Stimulated activated CD4-positive, alpha-beta T cell treated with anti-CD3 and anti-CD28 coated beads, TNF-alpha, amount 100 ng/mL, for 24 hours (primary cell): ENCODE measurements at regions not wholly inside any gene's neighbourhood (a gene's known extent, or its start where the extent isn't known, plus 50 kb on each side); places are given as distances from the start of the nearest gene placed in this dataset.

ENCODE experiments used
- DNase-seq, 3 experiments: peaks; one replicate each; pipeline ENCODE4 v3.0.0-alpha.2; 2020; ENCODE audit warnings: low read depth in 3 of 3

DNA sequence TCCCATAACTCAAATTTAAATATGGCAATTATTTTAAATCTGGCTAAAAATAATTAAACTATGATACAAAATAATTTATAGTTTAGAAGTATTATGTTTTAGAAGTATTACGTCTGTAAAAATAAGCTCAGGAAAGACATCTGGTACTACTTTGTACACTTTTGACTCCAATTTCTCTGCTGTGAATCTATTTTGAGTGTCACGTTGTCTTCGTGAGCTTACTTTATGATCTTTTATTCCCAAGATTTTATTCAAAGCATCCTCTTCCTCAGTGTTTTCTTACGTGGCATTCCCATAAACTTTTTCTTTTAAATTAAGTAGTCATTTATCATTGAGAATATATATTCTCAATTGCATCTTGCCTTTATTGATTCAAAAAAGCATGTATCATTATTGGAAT is 223.3 kb upstream of the KCNJ16 start:
- no peak for DNase-seq

DNA sequence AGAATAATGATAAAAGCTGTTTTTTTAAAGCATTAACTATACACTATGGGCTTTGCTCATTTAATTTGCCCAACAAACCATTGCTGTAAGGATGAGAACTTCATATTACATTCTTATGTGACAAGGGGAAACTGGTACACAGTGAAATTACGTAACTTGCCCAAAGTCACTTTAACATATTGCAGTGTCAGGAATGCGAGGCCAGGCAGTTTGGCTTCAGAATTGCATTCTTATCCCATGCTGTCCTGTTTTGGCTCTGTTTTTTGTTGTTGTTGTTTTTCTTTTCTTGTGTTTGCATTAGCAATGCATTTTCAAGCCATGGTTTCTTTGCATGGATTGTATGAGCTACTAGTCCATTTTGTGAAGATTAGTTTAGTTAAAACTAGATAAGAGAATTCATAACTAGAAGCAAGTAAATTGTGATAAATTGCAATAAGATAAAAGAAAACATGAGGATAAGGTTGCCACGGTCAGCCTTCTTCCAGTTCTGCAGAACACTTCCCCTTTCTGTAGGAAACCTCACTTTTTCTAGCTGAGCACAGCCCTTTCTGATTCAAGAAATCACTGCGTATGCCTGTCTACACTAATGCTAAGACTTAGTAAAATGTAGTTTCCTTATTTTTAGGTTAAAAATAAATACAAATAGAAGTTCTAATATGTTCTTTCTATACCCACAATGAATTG is 221.3 kb upstream of the KCNJ16 start:
- DNase-seq, result no peak

DNA sequence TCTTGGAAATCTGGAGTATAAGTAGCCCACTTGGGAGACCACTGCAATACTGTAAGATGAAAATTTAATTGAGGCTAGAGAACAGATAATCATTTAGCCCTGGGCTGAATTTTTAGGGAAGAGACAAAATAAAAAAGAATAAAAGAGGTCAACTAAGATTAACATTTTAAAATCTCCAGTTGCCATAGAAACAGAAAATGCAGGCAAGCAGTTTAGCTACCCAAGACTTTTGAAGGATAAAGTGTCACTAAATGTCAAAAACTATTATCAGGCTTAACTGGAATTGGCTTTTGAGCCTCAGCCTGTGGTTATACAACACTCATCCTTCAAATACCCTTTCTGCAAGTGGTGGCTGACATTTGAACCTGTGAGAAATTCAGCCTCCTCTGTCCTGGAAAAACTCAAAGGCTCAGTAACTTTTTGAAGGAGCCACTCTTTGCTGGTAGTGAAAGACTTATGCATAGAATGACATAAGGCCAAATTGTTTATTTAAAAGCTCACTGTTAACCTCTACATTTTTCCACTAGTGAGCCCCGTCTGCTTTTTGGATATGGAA is 220.7 kb upstream of the KCNJ16 start:
- DNase-seq, result no peak

DNA sequence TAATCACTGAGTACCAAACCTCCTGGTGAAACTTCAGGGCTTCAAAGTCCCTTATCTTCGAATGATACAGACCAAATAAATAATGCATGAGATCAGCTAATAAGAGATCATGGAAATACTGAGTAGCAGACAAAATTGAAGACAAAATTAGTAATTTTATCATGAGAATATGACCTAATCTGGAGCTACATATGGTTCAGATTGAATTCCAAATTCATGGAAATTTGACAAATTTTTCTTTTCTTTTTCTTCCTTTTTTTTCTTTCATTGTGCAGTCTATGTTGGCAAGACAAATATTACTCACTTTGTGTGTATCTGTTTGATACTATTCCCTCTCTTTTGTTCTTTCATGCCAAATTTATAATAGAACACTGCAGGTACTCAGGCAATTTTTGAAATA is 218.1 kb upstream of the KCNJ16 start:
- DNase-seq, result no peak

DNA sequence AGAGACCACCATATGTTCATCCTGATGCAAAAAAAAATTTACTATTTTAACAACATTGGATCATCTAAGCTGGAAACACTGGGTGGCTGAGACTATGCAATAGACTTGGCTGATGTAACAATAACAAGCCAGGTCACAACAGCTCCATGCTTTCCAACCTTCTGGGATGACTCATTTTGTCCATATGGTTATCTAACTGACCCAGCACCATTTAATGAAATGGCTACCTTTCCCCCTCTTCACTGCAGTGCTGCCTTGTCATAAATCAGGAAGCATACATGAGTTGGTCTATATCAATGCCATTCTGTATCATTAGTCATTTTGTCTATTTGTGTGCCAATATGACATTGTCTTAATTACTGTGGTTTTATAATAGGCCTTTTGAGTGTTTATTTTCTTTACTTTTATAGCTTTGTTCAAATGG is 217.6 kb upstream of the KCNJ16 start:
- DNase-seq, result no peak

DNA sequence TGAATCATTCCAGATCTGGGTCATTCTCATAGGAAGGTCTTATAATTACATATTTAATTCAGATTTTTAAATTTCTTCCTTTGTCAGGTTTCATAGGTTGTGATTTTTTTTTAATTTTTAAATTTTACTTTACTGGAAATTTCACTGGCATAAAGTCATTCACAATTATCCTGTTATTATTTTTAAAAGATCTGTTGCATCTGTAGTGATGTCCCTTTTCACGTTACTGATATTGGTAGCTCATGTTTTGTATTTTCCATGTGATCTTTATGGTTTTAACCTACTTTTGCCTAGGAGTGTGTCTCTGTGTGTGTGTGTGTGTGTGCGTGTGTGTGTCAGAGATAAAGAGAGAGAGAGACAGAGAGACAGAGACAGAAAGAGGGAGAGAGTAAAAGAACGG is 216.6 kb upstream of the KCNJ16 start:
- DNase-seq, result no peak

DNA sequence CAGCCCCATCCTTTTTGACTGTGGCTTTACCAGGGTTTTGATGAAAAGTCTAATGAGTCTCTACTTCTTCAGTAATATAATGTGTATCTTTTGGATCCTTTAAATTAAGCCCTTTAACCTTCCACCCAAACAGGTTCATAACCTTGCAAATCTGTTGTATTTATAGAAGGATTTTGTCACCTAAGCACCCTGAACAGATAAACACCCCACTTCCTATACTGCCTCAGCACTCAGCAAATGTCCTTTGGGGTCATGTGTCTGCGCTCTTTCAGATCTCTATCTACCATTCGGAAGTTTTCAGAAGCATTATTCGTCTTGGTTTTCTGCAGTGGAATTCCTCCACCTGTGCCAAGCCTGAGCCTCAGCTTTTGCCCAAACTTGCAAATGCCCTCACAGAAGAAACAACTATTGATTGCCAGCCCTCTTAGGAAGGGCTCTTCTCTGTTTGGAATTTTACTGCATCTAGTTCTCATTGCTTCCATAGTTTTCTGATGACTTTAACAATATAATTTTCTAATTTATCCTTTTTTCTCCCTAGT is 214.8 kb upstream of the KCNJ16 start:
- no peak for DNase-seq

DNA sequence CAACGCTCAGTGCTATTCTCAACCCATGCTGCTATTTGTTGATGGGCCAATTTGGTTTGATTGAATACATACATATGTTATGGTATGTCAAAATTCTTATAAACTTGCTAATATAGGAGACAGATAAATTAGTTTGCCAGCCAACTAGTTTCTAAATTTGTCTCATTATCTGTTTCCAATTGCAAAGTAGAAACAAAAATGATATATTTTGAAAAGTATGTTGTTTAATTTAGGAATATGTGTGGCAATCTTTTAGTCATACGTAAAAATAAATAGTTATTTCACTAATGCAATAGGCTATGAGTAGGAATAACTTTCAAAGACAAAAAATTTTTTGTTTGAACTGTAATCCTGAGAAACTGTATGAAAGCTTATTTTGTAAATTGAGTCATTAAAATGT is 210.6 kb upstream of the KCNJ16 start:
- DNase-seq, result no peak

DNA sequence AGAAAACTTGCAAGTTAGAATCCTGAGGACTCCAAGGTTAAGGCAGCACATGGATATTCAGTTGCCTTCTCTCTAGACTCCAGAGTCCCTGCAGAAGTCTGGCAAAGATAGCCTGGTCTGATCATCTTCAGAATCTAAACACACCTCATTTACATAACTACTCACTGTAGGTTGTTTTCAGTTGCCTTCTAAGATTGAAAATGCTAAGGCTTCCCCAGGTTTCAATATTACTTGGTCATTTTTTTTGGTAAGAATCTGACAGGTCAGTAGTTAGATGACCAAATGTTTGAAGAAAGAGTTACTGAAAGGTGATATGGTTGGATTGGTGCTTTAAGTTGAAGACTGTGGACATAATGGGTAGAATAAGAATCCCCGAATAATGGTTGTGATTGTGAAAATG is 205.4 kb upstream of the KCNJ16 start:
- DNase-seq, result no peak

DNA sequence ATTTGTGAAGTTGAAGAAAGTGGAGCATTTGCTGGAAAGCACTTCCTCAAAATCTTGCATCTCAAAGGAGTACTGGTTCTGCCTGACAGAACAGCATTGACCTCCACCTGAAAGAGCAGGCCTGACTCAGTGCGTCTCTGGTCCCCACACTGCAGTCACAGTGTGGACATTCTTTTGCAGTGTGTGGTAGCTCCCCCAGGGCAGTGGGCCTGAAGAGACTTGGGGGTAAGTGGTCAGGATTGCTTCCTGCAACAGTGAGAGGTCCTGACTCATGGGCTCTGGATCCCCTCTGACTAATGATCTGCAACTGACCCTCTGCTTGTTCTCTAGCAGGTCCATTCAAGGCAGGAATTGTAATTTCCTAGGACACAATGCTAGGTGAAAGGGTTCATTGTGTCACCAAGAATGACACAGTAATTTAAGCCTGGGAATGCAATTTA is 204.9 kb upstream of the KCNJ16 start:
- no peak for DNase-seq

DNA sequence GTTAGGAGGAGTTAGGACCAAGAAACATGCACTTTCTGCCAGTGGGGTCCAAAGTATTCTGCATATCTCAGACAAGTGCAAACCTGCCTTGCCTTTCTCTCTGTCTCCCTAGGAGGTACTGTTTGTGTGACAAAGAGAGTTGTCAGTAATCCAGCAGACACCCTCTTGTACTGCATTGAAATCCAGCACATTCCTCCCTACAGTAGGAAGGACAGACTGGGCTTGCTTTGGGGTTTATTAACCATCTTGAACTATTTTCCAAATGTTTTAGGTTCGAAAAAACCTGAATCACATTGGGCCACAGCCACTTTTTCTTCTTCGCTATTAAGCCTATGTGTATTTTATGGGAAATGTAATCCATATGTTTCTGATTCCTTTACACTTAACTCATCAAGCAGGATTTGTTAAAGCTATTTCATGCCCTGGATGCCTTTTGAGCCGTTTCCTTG is 204.2 kb upstream of the KCNJ16 start:
- no peak for DNase-seq

DNA sequence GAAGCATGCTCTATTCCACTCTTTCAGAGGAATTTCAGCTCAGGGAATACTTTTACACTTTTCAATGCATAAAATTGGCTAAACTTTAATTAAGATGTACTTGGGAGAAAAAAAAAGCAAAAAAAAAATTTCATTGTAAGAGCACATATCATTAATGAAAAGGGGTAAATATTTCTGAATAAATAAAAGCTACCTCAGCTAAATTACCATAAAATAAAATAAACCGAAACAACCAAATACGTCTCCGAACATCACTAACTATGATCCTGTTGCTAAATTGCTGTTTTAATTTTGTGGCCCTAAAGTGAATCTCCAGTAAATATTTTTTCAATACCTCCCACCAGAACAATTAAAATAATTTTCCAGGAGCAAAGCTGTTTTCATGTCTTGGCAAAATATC is 203.7 kb upstream of the KCNJ16 start:
- no peak for DNase-seq

DNA sequence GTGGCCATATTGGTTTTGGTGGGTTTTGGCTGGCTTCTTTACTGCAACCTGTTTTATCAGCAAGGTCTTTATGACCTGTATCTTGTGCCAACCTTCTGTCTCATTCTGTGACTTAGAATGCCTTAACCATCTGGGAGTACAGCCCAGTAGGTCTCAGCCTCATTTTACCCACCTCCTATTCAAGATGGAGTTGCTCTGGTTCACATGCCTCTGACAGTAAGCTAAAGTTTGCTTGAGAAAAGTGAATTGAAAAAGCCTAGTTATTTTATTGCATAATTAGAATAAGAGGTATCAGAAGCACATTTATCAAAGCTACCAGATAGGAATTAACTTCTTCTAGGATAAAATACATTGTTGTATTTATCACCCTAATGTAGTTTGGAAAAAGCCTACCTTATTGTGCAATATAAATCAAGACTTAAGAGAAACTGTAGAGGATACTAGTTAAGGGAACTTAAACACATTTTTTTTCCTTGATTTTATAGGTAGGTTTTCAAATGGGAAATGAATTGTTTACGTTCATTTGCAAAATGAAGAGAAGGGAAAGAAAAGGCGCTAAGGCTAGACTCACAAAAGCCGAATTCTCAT is 202.3 kb upstream of the KCNJ16 start:
- DNase-seq, result no peak

DNA sequence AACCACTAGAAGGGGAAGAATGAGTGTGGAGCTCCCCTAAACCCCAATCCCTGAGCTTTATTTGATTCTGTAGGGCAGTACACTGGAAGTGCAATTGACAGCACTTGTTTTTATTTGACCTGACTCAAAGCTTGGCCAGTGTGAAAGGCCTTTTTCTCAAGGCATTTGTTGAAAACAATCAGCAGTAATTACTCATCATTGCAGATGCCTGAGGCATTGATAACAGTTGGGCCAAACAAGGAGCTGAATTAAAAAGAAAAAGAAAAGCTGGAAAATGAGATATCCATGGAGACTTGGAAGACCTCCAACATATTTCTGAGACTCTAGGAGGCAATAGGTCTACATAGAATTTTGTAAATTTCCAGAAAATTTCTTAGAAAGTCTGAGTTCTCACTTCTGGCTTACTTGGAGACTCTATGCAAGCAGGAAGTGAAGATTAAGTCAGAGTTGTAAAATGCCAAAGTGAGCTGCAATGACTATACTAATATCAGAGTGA is 200.8 kb upstream of the KCNJ16 start:
- no peak for DNase-seq

DNA sequence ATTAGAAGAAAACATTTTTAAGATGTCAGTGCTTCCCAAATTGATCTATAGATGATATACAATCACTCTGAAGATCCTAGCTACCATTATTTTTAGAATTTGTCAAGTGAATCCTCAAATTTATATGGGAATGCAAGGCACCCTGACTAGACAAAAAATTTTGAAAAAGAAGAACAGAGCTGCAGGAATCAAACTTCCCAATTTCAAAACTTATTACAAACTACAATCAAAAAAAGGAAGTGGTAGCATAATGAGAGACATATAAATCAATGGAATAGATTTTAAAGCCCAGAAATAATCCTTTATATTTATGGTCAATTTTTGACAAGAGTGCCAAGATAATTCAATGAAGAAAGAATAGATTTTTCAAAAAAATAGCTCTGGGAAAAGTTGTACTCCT is 198.3 kb upstream of the KCNJ16 start:
- no peak for DNase-seq

DNA sequence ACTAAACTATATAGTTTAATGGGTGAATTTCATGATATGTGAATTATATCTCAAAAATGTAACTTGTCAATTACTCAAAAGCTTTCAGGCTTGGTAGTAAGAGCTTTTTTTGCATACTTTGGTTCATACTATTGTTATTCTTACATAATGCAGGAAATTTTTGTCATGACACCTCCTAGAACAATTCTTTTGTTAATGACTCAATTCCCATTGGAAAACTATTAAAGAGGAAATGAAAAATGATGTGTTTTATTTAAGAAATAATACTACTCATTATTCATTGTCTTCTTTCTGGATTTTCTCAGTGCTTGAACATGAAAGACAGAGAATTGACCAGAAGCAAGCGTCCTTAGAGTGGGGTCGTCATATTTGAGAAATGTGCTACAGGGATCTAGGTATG is 196.4 kb upstream of the KCNJ16 start:
- DNase-seq, result no peak

DNA sequence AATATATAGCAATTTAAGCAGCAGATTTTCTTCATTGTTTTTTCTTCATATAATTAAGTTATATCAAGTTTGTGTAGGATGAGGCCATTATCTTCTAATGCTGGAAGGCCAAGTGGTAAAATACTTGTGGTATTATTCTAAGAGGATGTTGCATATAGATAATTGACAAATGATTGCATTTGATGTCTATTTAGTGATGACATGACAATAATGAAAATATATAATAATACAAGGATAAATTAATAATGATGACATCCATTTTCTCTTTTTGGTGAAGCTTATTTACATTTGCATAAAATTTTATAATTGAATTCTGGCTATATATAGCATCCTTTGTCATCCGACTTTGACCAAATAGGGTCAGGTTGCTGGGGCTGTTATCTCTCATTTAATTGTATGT is 195.4 kb upstream of the KCNJ16 start:
- no peak for DNase-seq

DNA sequence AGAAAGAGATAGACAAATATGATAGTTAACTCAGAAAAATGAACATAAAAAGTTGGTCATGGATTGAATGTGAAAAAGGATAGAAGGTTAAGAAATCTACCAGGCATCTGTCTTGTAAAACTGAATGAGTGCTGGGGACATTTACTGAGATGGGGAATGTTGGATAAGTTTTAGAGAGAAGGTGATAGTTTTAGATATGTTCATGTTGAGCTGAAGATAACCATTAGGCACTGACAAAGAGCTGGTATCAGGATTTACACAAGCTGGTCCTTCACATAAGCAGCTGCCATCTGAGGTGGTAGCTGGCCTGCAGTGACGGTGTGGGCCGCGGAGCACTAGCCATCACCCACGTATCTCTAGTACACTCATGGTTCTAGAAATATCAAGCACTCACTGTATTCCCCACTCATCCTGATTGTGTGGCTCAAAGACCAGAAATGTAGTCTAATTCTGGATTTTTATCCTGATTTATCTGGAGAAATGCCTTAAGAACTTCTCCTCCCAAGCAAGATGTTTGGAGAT is 194.4 kb upstream of the KCNJ16 start:
- DNase-seq, result no peak

DNA sequence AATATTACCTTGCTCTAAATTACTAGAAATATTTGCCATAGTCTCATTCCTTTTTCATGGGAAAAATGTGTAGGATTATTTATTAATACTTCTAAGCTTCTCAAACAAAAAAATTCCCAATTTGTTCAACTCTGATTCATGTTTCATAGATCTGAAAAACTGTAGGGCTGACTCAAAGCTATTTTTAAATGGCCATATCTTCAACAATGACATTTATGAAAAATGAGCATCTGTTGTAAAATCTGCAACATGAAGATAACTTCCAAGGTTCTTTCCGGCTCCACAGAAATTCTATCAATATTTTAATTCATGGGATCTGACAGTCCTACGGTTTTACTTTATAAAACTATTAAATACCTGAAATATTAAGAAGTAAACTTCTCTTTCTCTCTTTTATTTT is 192.7 kb upstream of the KCNJ16 start:
- DNase-seq, result no peak

DNA sequence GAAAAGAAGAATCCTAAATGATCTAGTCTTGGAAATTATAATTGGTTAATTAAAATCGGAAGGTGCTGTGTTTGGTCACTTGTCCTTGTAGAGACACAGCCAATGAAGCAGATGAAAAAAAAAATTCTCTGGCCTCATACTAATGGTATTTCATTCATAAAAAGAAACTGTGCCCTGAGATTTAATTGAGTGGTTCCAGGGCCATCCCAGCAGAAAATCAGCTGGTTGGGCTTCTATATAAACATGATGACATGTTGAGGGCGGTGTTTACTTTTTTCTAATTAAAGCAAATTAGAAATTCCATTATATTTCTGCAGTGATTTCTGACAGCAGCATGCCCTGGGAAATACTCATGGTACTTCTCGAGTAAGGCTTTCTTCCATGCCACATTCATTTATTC is 191.9 kb upstream of the KCNJ16 start:
- no peak for DNase-seq

DNA sequence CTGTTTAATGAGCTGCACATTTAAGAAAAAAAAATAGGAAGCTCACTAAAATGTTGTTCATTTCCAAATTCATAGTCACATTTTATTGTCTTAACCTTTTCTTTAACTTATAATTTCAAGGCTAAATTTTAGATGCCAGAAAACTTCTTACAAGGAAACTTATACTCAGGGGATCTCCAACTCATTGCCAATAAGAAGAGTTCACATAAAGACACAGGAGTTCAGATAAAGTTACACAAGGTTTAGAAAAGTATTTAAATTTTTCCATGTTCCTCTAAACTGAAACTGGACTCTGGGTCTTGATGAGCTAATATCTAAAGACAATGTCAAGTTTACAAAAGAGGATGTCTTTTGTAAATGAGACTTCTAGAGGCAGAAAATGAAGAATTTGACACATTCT is 190.7 kb upstream of the KCNJ16 start:
- DNase-seq, result no peak

DNA sequence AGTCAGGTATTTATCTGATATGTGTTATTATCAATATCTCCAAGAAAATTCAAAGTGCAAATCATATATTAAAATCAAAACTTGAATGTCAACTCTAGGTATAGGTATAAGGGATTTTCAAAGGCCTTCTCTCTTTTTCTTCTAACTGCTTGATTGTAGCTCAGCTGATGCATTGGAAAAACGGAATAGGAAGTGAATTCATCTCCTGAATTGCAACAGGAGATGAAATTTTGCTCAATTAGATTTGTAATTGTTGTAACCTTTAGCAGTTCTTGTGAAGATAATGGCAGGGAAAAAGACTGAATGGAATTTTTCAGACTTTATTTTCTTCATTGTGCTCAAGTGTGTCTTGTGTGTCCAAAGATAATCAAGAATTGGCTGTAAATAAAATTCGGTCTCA is 190.2 kb upstream of the KCNJ16 start:
- no peak for DNase-seq

DNA sequence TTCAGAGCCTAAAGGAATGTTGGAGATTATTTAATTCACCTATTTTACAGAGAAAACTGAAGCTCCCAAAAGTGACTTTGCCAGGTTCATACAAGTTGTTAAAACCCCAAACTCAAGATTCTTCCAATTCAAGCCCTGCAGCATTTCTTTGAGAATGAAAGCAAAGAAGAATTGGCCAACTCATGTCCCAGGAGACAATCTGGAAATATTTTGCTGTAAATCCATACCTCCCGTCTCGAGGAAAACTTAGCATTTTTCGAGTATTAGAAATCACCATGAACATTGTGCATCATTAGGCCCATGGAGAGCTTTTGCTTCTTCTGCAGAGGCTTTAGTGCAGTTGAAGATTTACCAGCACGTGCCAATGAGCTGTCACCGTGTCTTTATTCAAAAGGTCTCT is 176.4 kb upstream of the KCNJ16 start:
- DNase-seq, result no peak
